SK-N-MC (cell line): ENCODE measurements at regions not wholly inside any gene's neighbourhood (a gene's known extent, or its start where the extent isn't known, plus 50 kb on each side); places are given as distances from the start of the nearest gene placed in this dataset.

Experiments used
- EZH2 ChIP-seq: fragments of 200-600 bp; sonication (generic); IDR thresholded peaks from one replicate; pipeline ENCODE4 v1.6.1; 2017; ENCODE audit warnings: antibody characterized with exemption
- FOXP2 ChIP-seq: optimal IDR thresholded peaks from 2 replicates; pipeline ENCODE3; 2011; ENCODE audit warnings: mild to moderate bottlenecking, moderate library complexity; ENCODE audit not compliant: insufficient read depth; ENCODE audit errors: extremely low read length, control extremely low read depth
- POLR2AphosphoS5 ChIP-seq: IDR thresholded peaks from 2 replicates; pipeline ENCODE4 v1.6.1; 2012; ENCODE audit warnings: mild to moderate bottlenecking, low read depth, low read length, borderline replicate concordance

GRCh38 chr6:10215326-10216110 lies 199.4 kb downstream of the TFAP2A start:
- TF ChIP-seq POLR2AphosphoS5, result no peak
- TF ChIP-seq EZH2, result no peak
- no peak for TF ChIP-seq FOXP2
